ENCODE measurements at regions not wholly inside any gene's neighbourhood (a gene's known extent, or its start where the extent isn't known, plus 50 kb on each side); places are given as distances from the start of the nearest gene placed in this dataset.
"Not testable (repeated sequence)": the region's sequence is repeated elsewhere in the genome, so short reads cannot be mapped to it uniquely, and the experiment has no call there.

- DNase-seq, result not testable (repeated sequence)
These were observed 327.0 kb upstream of the MEIS2 start for GRCh38 chr15:37427393-37427792.

- no peak for DNase-seq
These were observed 346.6 kb upstream of the MEIS2 start for GRCh38 chr15:37446921-37447320.

- DNase-seq, result no peak
These were observed 352.1 kb upstream of the MEIS2 start for GRCh38 chr15:37452498-37452897.

- DNase-seq, result no peak
These were observed 380.1 kb upstream of the MEIS2 start for GRCh38 chr15:37480482-37480881.

GRCh38 chr15:37481126-37481525 is 380.8 kb upstream of the MEIS2 start:
- no peak for DNase-seq

- DNase-seq, result no peak
These were observed 383.4 kb upstream of the MEIS2 start for GRCh38 chr15:37483779-37484178.

GRCh38 chr15:37485056-37485455 is 384.7 kb upstream of the MEIS2 start:
- no peak for DNase-seq

GRCh38 chr15:37490707-37491106 is 390.4 kb upstream of the MEIS2 start:
- no peak for DNase-seq

- DNase-seq, result no peak
These were observed 416.3 kb upstream of the MEIS2 start for GRCh38 chr15:37516621-37517020.

GRCh38 chr15:37517191-37517895 is 417.0 kb upstream of the MEIS2 start:
- no peak for DNase-seq

- DNase-seq, result no peak
These were observed 416.0 kb upstream of the TMCO5A start for GRCh38 chr15:37518436-37518835.

GRCh38 chr15:37520026-37520425 is 414.4 kb upstream of the TMCO5A start:
- DNase-seq, result no peak

- DNase-seq, result no peak
These were observed 413.6 kb upstream of the TMCO5A start for GRCh38 chr15:37520882-37521281.

- no peak for DNase-seq
These were observed 409.8 kb upstream of the TMCO5A start for GRCh38 chr15:37524601-37525000.

- no peak for DNase-seq
These were observed 406.0 kb upstream of the TMCO5A start for GRCh38 chr15:37528432-37528831.

- DNase-seq, result no peak
These were observed 397.4 kb upstream of the TMCO5A start for GRCh38 chr15:37536967-37537605.

GRCh38 chr15:37537802-37538201 is 396.6 kb upstream of the TMCO5A start:
- no peak for DNase-seq

GRCh38 chr15:37548116-37548515 is 386.3 kb upstream of the TMCO5A start:
- no peak for DNase-seq

- DNase-seq, result no peak
These were observed 383.9 kb upstream of the TMCO5A start for GRCh38 chr15:37550360-37551024.

- no peak for DNase-seq
These were observed 362.0 kb upstream of the TMCO5A start for GRCh38 chr15:37572401-37572800.

GRCh38 chr15:37574985-37575384 is 359.5 kb upstream of the TMCO5A start:
- no peak for DNase-seq

- DNase-seq, result no peak
These were observed 357.5 kb upstream of the TMCO5A start for GRCh38 chr15:37576952-37577351.

GRCh38 chr15:37581866-37582532 is 352.4 kb upstream of the TMCO5A start:
- no peak for DNase-seq

GRCh38 chr15:37582852-37583251 is 351.6 kb upstream of the TMCO5A start:
- DNase-seq, result no peak

All from SW 1271 (cell line).